Hypothalamus (tissue), 51 donors: ENCODE measurements at regions not wholly inside any gene's neighbourhood (a gene's known extent, or its start where the extent isn't known, plus 50 kb on each side); places are given as distances from the start of the nearest gene placed in this dataset.

Experiments used
- DNase-seq, 51 donors: peaks; one replicate each; lab custom pipeline; 2025; lab: John Stamatoyannopoulos, UW

GRCh38 chr4:111761531-111761930 is 383.7 kb upstream of the FAM241A start:
- no peak for DNase-seq

DNA sequence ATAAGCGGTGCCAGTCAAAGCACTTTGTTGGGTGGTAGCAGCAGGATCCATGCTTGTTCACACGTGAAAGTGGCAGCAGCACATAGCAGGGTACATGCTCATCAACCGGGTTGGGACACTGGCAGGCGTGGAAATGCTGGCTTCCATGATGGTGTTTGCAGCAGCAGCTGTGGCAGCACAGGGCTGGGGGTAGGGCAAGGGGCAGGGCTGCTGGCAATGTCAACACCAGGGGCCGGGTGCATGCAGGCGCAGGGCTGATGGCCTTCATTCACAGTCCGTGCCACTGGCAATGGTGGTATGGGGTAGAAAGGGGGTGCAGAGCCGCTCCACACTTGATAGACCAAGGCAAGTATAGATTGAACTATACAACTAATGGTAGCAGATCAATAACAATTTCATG is 374.7 kb upstream of the FAM241A start:
- no peak for DNase-seq

DNA sequence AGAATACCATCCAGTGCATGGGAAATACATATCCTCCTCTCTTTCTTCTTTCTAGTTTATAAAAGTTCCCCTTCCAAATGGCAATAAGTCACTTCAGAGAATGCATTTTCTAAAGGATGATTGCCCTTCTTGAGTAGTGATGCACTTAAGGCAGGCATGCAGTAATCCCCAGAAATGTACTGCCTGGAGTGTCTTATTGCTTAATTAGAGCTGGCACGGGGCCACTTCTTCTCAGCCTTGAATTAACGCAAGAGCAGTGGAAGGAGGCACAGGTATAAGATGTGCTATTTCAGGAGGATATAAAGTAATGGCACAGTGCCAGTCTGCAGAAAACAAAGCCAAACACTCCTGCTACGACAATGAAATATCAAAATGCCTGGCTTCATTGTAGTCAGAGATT is 371.4 kb upstream of the FAM241A start:
- DNase-seq: no peak

DNA sequence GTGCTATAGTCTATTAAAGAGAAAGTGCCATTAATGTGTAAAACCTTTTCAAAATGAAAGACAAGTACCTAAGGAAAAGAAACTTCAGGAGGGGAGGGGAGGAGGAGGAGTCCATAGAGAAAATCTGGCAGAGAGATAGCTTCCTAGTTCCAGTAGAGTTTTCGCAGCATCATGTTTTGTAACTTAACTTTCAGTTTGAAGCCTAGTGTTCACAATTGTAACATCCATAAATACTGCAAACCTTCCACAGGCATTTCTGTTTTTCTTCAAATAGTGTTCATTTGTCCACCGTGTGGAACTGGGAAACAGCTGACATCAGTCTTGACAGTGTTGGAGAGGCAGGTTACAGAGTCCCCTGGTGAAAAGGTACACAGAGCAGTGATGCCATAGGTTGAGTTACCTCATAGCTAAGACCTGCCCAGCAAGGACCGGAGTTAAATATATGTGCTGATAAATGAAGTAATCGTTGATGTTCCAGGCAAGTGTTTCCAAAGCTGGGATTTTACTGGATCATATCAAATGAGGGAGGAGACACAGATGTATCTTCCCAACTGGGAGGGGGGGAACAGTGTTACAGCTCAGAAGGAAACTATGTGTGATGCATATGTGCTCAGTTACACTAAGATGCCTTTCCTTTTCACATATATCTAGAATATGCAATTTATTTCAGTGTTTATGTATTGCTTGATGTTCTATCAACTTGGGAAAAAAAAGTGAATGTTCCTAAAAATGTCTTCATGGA is 369.5 kb upstream of the FAM241A start:
- DNase-seq: no peak

GRCh38 chr4:111776561-111776960 is 368.7 kb upstream of the FAM241A start:
- DNase-seq: no peak

DNA sequence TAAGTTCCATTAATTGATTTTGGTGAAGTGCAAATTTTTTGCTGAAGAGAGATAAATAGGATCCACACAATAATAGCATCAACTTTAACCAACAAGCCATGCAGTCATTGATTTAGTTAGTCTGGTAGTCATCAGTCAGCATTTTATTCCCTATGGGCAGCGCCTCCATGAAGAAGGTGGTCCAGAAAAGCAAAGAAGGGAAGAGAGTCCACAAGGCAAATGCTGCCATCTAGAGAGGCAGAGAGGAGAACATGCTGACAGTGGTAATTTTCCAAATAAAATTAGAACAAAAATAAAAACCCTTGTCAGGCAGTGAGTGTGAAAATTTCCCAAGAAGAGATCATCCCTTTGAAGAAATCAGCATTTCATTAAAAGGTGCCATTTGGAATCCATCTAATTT is 366.7 kb upstream of the FAM241A start:
- no peak for DNase-seq

GRCh38 chr4:111780965-111781364 is 364.3 kb upstream of the FAM241A start:
- no peak for DNase-seq

GRCh38 chr4:111781611-111782010 is 363.6 kb upstream of the FAM241A start:
- DNase-seq: no peak

- peak in 1 of 51 donors; percentile 5 for DNase-seq
Observed at GRCh38 chr4:111788099-111788498, 357.2 kb upstream of the FAM241A start.

DNA sequence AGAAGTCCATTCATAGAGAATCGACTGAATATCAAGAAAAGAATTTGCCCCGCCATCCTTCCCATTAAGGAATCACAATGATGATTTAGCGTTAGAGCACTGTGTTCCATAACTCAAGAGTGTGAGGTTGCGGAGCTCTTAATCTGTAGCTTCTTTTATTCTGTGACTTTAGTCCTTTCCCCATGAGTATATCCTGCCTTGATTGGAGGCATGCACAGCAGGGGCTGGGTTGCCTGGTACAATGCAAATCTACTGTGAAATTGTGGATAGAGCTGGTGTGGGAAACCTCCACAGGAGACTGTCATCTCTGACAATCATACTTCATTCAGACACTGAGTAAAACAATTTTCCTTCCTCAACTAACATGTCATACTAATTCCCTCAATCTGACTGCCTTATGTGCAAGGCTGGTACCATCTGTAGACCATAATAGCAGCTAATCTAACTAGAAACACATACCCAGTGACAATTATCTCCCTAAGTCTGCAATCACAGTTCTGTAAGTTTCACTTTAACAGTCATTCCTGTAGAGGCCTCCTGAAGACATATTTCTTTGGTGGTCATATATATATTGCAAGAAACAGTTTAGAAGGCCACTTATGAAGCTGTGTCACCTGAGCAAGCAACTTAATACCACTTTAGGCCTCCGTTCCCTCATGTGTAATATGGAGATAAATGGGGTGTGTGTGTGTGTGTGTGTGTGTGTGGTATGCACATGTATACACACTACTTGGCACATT is 355.2 kb upstream of the FAM241A start:
- DNase-seq: no peak

DNA sequence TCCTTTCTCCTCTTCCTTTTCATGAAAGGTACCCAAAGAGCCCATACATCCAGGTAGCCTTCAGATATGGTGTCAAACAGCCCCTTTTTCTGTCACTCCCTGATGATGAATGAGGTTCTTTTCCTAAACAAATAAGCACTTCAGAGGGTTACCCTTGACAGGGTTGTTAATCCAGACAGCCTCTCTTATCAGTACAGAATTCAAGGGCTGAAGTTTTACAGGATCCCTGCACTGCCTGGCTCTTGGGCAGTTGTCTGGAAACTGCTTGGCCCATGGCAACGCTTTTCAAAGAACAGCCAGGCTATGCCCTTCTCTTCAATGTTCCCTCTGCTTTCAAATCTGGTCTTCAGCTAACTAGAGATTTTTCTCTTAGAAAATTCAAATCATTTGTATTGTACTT is 352.6 kb upstream of the FAM241A start:
- peak in 1 of 51 donors; percentile 1 for DNase-seq

GRCh38 chr4:111793433-111794091 is 351.7 kb upstream of the FAM241A start:
- no peak for DNase-seq

DNA sequence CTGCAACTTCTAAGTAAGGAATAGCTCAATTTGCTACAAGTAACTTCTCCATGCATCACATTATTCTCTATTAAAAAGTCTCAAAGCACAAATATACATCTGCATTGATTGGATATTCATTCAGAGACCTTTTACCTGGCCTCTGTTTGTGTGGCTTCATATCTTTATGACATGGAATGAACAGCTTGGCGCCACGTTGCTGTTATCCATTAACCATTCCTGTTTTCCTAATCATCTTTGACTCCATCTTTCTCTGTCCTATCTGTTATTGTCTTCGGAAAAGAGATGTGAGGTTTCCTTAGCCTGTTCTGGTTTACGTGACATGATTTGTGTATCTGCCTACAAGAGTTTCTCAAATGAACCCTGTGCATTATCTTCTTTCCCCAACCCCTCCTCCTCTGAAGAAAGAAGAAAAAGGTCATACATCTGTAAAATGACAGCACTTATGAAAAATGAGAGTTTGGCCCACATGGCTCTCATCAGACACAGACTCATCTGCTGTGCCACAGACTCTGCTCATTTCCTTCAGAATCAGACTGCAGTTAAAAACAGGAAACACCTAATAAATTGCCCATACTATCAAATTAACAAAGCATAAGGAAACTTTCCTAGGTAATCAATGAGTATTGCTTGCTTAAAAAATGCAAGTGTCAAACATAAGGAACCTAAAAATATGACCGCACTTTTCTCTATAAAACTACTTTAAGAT is 347.6 kb upstream of the FAM241A start:
- DNase-seq: no peak

DNA sequence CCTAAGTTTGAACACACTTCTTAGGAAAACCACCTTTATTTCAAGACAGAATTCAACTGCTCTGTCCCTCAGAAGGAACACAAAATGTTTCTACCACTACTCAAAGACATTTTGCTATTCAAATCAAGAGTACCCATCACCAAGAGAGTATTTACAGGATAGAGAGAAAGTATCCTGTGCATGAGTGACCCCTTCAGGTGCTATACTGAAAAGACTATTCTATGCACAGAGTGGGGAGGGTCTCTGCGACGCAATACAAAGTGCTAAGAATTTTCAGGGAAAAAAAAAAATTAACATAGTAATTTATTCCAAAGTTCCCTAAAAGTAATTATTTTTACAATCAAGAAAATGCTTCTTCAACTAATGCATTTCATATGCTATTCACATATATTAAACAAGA is 346.4 kb upstream of the FAM241A start:
- no peak for DNase-seq

- DNase-seq: no peak
Observed at GRCh38 chr4:111800551-111800950, 344.7 kb upstream of the FAM241A start.

DNA sequence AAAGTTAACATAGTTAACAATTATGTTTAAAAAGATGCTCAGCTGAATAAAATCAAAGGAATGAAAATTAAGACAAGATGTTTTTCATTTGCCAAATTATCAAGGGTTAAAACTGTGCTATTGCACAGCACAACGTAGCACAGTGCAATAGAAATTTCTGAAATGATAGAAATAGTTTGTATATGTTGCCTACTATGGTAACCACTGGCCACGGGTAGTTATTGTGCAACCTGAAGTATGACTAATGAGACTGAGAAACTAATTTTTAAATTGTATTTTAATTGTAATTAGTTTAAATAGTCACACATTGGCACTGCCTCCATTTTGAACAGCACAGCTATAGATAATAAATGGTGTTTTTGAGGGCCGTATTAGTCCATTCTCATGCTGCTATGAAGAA is 343.1 kb upstream of the FAM241A start:
- DNase-seq: no peak

DNA sequence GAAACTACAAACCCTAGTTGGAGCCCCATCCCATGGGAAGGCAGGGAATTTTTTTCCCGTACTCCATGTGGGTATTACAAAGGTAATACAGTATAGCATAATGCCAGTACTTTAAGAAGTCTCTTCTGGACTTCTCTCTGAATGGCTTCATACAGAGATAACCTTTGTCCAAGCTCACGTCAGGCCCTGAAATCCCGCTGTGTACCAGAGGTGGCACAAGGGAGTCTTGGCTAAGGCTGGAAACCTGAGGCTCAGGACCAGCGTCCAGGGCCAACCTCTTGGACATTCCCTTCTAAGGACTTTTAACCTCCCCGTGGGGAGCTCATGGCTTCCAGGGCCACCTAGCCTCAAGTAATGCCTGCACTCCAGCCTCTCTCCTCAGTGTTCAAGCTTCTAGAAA is 338.9 kb upstream of the FAM241A start:
- DNase-seq: no peak

GRCh38 chr4:111807576-111807975 is 337.7 kb upstream of the FAM241A start:
- no peak for DNase-seq

DNA sequence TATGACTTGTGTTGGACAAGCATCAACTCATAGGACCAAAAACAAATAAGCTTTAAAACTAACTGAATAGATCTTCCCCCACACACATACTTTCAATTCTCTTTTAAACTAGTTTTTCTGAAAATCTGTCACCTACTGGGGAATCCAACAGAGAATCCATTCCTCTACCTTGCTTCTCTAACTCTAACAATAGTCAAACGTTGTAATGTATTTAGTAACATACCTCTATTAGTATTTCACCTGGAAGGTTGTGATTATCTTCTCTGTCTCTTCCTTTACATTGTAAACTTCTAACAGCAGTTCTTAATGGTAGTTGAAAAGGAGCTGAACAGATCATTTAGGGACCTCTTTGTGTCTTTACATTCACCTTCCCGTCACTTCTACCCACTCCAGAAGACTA is 337.1 kb upstream of the FAM241A start:
- no peak for DNase-seq

DNA sequence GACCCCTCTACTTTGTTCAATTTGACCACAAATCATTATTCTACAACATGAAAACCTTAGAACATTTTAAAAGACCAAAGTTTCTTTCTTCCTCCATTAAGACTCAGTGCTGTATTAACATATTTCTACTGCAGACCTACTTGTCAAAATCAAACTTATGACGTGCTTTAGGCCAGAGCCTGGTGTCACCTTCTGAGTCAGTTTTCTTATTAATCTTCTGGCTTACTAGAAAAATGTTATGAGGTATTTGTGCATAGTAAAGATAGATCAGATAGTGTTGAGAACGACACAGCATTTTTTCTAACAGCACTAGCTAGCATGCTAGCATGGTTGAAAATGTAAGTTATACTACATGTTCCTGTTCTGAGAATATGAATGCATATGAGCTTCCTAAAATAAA is 333.6 kb upstream of the FAM241A start:
- no peak for DNase-seq

DNA sequence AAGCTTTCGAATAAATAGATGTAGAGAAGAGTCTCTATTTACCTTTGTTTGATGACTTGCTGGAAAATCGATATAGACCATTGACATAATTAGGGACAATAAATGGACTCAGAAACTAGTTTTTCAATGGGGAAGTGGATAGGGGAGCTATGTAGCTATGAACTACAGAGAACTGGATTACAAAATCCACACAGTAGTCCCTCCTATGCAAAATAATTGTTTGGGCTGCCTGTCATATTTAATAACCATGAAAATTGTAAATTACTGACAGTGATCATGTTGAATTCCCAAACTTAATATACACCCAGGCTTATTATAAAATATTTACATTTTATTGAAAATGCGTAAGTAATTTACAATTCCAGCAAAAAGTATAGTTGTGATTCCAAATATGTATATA is 333.1 kb upstream of the FAM241A start:
- no peak for DNase-seq
